ENCODE measurements at regions not wholly inside any gene's neighbourhood (a gene's known extent, or its start where the extent isn't known, plus 50 kb on each side); places are given as distances from the start of the nearest gene placed in this dataset.

GRCh38 chr10:42969147-42969546 lies 107.7 kb upstream of the RET start:
- peaks cover 0 to 5% (median 0%) of the 10 kb centered on the region in 5 donors for H3K4me1 ChIP-seq (ENCODE audit: control insufficient read depth in 5 of 5, insufficient read depth in 5 of 5, low read length in 5 of 5)
- H3K9ac ChIP-seq (ENCODE audit: low read length in 5 of 5): no peak overlapping the region
- H3K9me3 ChIP-seq (ENCODE audit: control insufficient read depth in 5 of 5, low read length in 5 of 5): no peaks in the 10 kb centered on the region
- H3K36me3 ChIP-seq (ENCODE audit: control insufficient read depth in 5 of 5, insufficient read depth in 5 of 5, low read length in 5 of 5): no peaks in the 10 kb centered on the region
- no peak overlapping the region for H3K27ac ChIP-seq (ENCODE audit: low read depth, low read length)
- H3K27me3 ChIP-seq (ENCODE audit: control insufficient read depth in 5 of 5, insufficient read depth in 4 of 5, low read length in 5 of 5): no peaks in the 10 kb centered on the region
- H3K4me3 ChIP-seq (ENCODE audit: low read depth in 1 of 5, low read length in 5 of 5): no peak overlapping the region

- no peak overlapping the region for H3K9ac ChIP-seq (ENCODE audit: low read length in 5 of 5)
- no peak overlapping the region for H3K4me3 ChIP-seq (ENCODE audit: low read depth in 1 of 5, low read length in 5 of 5)
- H3K4me1 ChIP-seq (ENCODE audit: control insufficient read depth in 5 of 5, insufficient read depth in 5 of 5, low read length in 5 of 5): peaks cover 0 to 5% (median 0%) of the 10 kb centered on the region in 5 donors
- no peak overlapping the region for H3K27ac ChIP-seq (ENCODE audit: low read depth, low read length)
- H3K36me3 ChIP-seq (ENCODE audit: control insufficient read depth in 5 of 5, insufficient read depth in 5 of 5, low read length in 5 of 5): no peaks in the 10 kb centered on the region
- no peaks in the 10 kb centered on the region for H3K27me3 ChIP-seq (ENCODE audit: control insufficient read depth in 5 of 5, insufficient read depth in 4 of 5, low read length in 5 of 5)
- H3K9me3 ChIP-seq (ENCODE audit: control insufficient read depth in 5 of 5, low read length in 5 of 5): no peaks in the 10 kb centered on the region
These were observed 107.0 kb upstream of the RET start for GRCh38 chr10:42969909-42970308.

GRCh38 chr10:42970451-42971250 lies 106.2 kb upstream of the RET start:
- Histone ChIP-seq H3K36me3 (ENCODE audit: control insufficient read depth in 5 of 5, insufficient read depth in 5 of 5, low read length in 5 of 5) (no peaks in the 10 kb centered on the region), H3K27ac (ENCODE audit: low read depth, low read length) (no peak overlapping the region), H3K9ac (ENCODE audit: low read length in 5 of 5) (no peak overlapping the region), H3K4me1 (ENCODE audit: control insufficient read depth in 5 of 5, insufficient read depth in 5 of 5, low read length in 5 of 5) (peaks cover 0 to 5% (median 0%) of the 10 kb centered on the region in 5 donors), H3K27me3 (ENCODE audit: control insufficient read depth in 5 of 5, insufficient read depth in 4 of 5, low read length in 5 of 5) (peaks cover 0 to 3% (median 0%) of the 10 kb centered on the region in 5 donors), H3K9me3 (ENCODE audit: control insufficient read depth in 5 of 5, low read length in 5 of 5) (no peaks in the 10 kb centered on the region), H3K4me3 (ENCODE audit: low read depth in 1 of 5, low read length in 5 of 5) (no peak overlapping the region)

GRCh38 chr10:42971251-42971599 lies 105.6 kb upstream of the RET start:
- Histone ChIP-seq H3K9me3 (ENCODE audit: control insufficient read depth in 5 of 5, low read length in 5 of 5) (no peaks in the 10 kb centered on the region), H3K27ac (ENCODE audit: low read depth, low read length) (no peak overlapping the region), H3K4me1 (ENCODE audit: control insufficient read depth in 5 of 5, insufficient read depth in 5 of 5, low read length in 5 of 5) (peaks cover 0 to 5% (median 0%) of the 10 kb centered on the region in 5 donors), H3K27me3 (ENCODE audit: control insufficient read depth in 5 of 5, insufficient read depth in 4 of 5, low read length in 5 of 5) (peaks cover 0 to 3% (median 0%) of the 10 kb centered on the region in 5 donors), H3K36me3 (ENCODE audit: control insufficient read depth in 5 of 5, insufficient read depth in 5 of 5, low read length in 5 of 5) (no peaks in the 10 kb centered on the region), H3K9ac (ENCODE audit: low read length in 5 of 5) (no peak overlapping the region), H3K4me3 (ENCODE audit: low read depth in 1 of 5, low read length in 5 of 5) (no peak overlapping the region)

GRCh38 chr10:42972946-42973345 lies 103.9 kb upstream of the RET start:
- peaks cover 0 to 3% (median 0%) of the 10 kb centered on the region in 5 donors for H3K27me3 ChIP-seq (ENCODE audit: control insufficient read depth in 5 of 5, insufficient read depth in 4 of 5, low read length in 5 of 5)
- no peak overlapping the region for H3K4me3 ChIP-seq (ENCODE audit: low read depth in 1 of 5, low read length in 5 of 5)
- peaks cover 0 to 5% (median 0%) of the 10 kb centered on the region in 5 donors for H3K4me1 ChIP-seq (ENCODE audit: control insufficient read depth in 5 of 5, insufficient read depth in 5 of 5, low read length in 5 of 5)

GRCh38 chr10:42973411-42973810 lies 103.5 kb upstream of the RET start:
- no peaks in the 10 kb centered on the region for H3K36me3 ChIP-seq (ENCODE audit: control insufficient read depth in 5 of 5, insufficient read depth in 5 of 5, low read length in 5 of 5)
- H3K4me1 ChIP-seq (ENCODE audit: control insufficient read depth in 5 of 5, insufficient read depth in 5 of 5, low read length in 5 of 5): peaks cover 0 to 5% (median 0%) of the 10 kb centered on the region in 5 donors
- no peak overlapping the region for H3K9ac ChIP-seq (ENCODE audit: low read length in 5 of 5)
- H3K9me3 ChIP-seq (ENCODE audit: control insufficient read depth in 5 of 5, low read length in 5 of 5): no peaks in the 10 kb centered on the region
- H3K4me3 ChIP-seq (ENCODE audit: low read depth in 1 of 5, low read length in 5 of 5): no peak overlapping the region
- peaks cover 0 to 3% (median 0%) of the 10 kb centered on the region in 5 donors for H3K27me3 ChIP-seq (ENCODE audit: control insufficient read depth in 5 of 5, insufficient read depth in 4 of 5, low read length in 5 of 5)
- no peak overlapping the region for H3K27ac ChIP-seq (ENCODE audit: low read depth, low read length)

More at GRCh38 chr10:42972946-42973345, 103.9 kb upstream of the RET start:
- H3K9ac ChIP-seq (ENCODE audit: low read length in 5 of 5): no peak overlapping the region
- H3K9me3 ChIP-seq (ENCODE audit: control insufficient read depth in 5 of 5, low read length in 5 of 5): no peaks in the 10 kb centered on the region
- H3K27ac ChIP-seq (ENCODE audit: low read depth, low read length): no peak overlapping the region
- no peaks in the 10 kb centered on the region for H3K36me3 ChIP-seq (ENCODE audit: control insufficient read depth in 5 of 5, insufficient read depth in 5 of 5, low read length in 5 of 5)

GRCh38 chr10:42973870-42974692 lies 102.8 kb upstream of the RET start:
- Histone ChIP-seq H3K27ac (ENCODE audit: low read depth, low read length) (no peak overlapping the region), H3K4me1 (ENCODE audit: control insufficient read depth in 5 of 5, insufficient read depth in 5 of 5, low read length in 5 of 5) (peaks cover 0 to 5% (median 0%) of the 10 kb centered on the region in 5 donors), H3K9me3 (ENCODE audit: control insufficient read depth in 5 of 5, low read length in 5 of 5) (no peaks in the 10 kb centered on the region), H3K4me3 (ENCODE audit: low read depth in 1 of 5, low read length in 5 of 5) (no peak overlapping the region), H3K9ac (ENCODE audit: low read length in 5 of 5) (no peak overlapping the region), H3K36me3 (ENCODE audit: control insufficient read depth in 5 of 5, insufficient read depth in 5 of 5, low read length in 5 of 5) (no peaks in the 10 kb centered on the region), H3K27me3 (ENCODE audit: control insufficient read depth in 5 of 5, insufficient read depth in 4 of 5, low read length in 5 of 5) (peaks cover 0 to 3% (median 0%) of the 10 kb centered on the region in 5 donors)

GRCh38 chr10:42974693-42975002 lies 102.2 kb upstream of the RET start:
- Histone ChIP-seq H3K27ac (ENCODE audit: low read depth, low read length) (no peak overlapping the region), H3K27me3 (ENCODE audit: control insufficient read depth in 5 of 5, insufficient read depth in 4 of 5, low read length in 5 of 5) (peaks cover 0 to 3% (median 0%) of the 10 kb centered on the region in 5 donors), H3K36me3 (ENCODE audit: control insufficient read depth in 5 of 5, insufficient read depth in 5 of 5, low read length in 5 of 5) (no peaks in the 10 kb centered on the region), H3K9ac (ENCODE audit: low read length in 5 of 5) (no peak overlapping the region), H3K9me3 (ENCODE audit: control insufficient read depth in 5 of 5, low read length in 5 of 5) (no peaks in the 10 kb centered on the region), H3K4me3 (ENCODE audit: low read depth in 1 of 5, low read length in 5 of 5) (no peak overlapping the region), H3K4me1 (ENCODE audit: control insufficient read depth in 5 of 5, insufficient read depth in 5 of 5, low read length in 5 of 5) (peaks cover 0 to 5% (median 0%) of the 10 kb centered on the region in 5 donors)

GRCh38 chr10:42975005-42975493 lies 101.8 kb upstream of the RET start:
- peaks cover 0 to 3% (median 0%) of the 10 kb centered on the region in 5 donors for H3K27me3 ChIP-seq (ENCODE audit: control insufficient read depth in 5 of 5, insufficient read depth in 4 of 5, low read length in 5 of 5)
- H3K36me3 ChIP-seq (ENCODE audit: control insufficient read depth in 5 of 5, insufficient read depth in 5 of 5, low read length in 5 of 5): no peaks in the 10 kb centered on the region
- H3K4me3 ChIP-seq (ENCODE audit: low read depth in 1 of 5, low read length in 5 of 5): no peak overlapping the region
- peaks cover 0 to 5% (median 0%) of the 10 kb centered on the region in 5 donors for H3K4me1 ChIP-seq (ENCODE audit: control insufficient read depth in 5 of 5, insufficient read depth in 5 of 5, low read length in 5 of 5)
- no peaks in the 10 kb centered on the region for H3K9me3 ChIP-seq (ENCODE audit: control insufficient read depth in 5 of 5, low read length in 5 of 5)
- no peak overlapping the region for H3K27ac ChIP-seq (ENCODE audit: low read depth, low read length)
- no peak overlapping the region for H3K9ac ChIP-seq (ENCODE audit: low read length in 5 of 5)
